ENCODE measurements at regions not wholly inside any gene's neighbourhood (a gene's known extent, or its start where the extent isn't known, plus 50 kb on each side); places are given as distances from the start of the nearest gene placed in this dataset.
"Not testable (repeated sequence)": the region's sequence is repeated elsewhere in the genome, so short reads cannot be mapped to it uniquely, and the experiment has no call there.

DNA sequence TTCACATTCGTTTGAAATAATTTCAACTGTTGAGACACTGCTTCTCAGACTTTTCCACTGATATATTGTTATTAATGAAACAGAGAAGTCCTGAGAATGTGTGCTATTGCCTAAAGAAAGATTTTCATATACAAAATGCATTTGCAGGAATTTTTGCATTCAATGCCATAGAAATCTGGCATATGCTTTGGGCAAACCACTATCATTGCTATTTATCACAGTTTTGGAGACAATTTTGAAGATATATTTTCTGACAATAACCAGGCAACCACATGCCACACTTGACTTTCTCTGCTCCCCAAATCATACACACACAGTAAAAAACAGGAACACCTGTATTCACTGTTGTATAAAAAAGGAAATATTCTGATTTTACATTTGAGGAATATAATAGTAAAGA is 1303.7 kb upstream of the IGFBP7 start:
- DNase-seq (ENCODE audit: low read depth in 1 of 2, low spot score in 1 of 2) = no peak

DNA sequence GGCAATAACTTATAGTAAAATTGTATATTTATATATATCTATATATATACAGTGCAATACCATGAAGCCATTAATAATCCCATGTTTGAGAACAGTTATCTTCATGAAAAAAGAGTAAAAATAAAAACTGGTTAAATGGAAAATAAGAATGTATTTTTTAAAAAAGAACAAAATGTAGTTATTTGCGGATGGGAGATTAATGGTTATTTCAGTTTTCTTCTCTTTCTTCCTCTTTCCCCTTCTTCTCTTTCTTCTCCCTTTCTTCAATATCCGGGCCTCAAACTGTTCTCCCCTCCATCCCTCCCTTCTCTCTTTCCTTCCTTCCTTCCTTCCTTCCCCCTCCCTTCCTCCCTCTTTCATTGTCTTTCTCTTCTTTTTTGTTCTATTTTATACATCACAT is 1301.7 kb upstream of the IGFBP7 start:
- DNase-seq (ENCODE audit: low read depth in 1 of 2, low spot score in 1 of 2) = no peak

DNA sequence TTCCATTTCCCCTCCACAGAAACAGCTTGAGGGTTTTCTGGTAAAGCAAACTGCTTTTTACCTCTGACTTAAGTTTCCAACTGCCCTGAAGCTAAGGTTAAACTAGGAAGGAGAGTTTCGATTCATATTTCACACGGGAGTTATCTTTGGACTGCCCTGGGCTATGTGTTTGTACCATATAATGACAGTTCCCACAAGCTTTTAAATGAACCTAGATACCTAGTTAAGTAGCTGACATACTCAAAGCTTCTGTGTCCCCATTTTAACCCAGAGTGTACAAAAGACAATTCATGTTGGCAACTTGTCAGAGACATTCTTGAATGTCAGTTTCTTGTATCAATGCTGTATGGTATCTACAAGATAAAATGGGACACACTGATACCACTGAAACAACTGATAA is 1296.6 kb upstream of the IGFBP7 start:
- DNase-seq (ENCODE audit: low read depth in 1 of 2, low spot score in 1 of 2) = no peak

DNA sequence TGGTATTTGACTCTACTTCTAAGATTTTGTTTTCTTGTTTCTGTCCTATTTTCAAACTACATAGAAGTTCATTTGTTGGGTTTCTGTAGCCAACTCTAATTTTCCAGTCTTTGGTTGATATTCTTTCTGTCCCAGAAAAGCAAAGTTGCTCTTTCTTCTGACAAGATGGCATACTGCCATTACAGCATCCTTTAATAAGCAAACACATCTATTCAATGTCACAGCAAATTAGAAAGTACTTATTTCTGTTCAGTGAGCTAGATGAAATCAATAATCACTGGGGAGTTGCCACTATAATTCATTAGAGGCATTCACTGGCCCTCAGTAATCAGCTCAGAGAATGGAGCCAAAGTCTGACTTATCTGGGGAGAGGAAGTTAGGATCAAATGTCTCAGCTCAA is 1258.0 kb upstream of the IGFBP7 start:
- no peak for DNase-seq (ENCODE audit: low read depth in 1 of 2, low spot score in 1 of 2)

DNA sequence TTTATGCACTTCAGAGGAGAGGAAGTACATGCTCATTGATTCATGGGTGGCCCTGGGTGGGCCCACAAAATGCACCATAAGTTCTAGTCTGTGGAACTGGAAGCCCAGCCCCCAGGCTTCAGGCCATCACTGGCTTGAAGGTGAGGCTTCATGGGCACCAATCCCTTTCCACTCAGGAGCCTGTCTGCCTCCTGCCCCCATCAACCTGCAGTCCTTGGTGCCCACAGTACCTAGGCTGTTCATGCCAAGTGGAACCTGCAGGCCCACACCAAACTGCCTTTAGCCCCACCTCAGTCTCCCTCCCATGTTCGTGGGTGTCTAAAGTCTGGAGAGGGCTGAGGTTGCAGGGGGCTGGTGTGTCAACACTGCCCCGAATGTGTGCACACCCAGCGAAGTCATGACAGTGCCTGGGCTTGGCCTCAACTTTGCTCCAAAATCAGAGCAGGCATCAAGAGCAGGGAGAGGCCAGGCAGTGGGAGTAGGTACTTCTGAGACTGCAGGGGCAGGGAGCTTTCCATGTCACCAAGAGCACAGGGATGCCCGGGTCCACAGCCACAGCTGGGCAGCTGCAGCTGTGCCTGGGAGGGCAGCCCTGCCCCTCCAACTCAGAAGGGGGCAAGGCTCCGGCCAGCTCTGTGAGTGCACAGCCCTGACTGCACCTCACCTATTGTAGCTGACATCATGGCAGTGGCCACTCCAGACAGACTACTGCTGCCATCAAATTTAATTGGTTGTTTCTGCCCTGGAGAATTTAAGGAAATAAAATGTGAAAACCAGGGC is 1250.4 kb upstream of the IGFBP7 start:
- no peak for DNase-seq (ENCODE audit: low read depth in 1 of 2, low spot score in 1 of 2)

DNA sequence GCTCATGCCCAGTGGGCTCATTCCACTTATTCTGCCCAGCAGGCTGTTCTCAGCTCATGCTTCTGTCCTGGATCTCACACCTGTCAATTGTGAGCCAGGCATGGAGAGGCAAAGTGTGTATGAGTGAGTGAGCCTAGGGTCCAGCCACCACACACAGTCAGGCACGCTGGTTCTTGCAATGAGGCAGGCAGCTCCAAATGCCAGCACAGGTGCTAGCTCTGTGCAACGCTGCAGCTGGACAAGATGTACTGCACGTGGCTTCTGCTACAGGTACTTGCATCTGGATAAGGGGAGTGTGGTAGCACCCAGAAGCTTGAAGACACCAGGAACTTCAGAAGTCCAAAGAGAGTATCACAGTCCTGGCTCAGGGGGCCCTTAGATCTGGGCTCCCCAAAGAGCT is 1249.4 kb upstream of the IGFBP7 start:
- DNase-seq (ENCODE audit: low read depth in 1 of 2, low spot score in 1 of 2) = no peak

DNA sequence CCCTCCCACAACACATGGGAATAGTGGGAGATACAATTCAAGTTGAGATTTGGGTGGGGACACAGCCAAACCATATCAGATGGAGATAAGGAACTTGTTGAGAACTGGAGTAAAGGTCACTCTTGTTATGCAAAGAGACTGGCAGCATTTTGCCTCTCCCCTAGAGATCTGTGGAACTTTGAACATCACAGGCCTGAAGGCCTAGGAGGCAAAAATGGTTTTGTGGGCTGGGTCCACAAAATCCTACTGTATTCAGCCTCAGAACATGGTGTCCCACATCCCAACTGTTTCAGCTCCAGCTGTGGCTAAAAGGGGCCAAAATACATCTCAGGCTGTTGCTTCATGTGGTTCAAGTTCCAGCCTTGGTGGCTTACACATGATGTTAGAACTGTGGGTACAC is 1247.8 kb upstream of the IGFBP7 start:
- no peak for DNase-seq (ENCODE audit: low read depth in 1 of 2, low spot score in 1 of 2)

DNA sequence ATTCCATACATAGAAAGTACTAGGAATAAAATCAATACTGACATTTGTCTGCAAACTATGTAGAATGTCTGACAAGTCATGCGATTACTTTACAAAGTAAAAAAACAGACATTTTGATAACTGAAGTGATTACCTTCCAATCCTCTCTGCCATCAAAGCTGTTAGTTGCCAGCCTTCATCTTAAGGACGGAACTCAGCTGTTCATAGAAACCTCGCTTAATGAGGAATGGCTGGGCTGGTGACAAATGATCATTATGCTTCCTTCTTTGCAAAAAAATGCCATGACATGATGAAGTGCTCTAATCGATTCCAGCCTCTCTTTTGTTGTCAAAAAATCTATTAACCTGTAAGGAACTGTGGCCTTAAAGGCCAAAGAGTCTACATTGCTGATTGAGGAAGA is 1214.9 kb upstream of the IGFBP7 start:
- no peak for DNase-seq (ENCODE audit: low read depth in 1 of 2, low spot score in 1 of 2)

DNA sequence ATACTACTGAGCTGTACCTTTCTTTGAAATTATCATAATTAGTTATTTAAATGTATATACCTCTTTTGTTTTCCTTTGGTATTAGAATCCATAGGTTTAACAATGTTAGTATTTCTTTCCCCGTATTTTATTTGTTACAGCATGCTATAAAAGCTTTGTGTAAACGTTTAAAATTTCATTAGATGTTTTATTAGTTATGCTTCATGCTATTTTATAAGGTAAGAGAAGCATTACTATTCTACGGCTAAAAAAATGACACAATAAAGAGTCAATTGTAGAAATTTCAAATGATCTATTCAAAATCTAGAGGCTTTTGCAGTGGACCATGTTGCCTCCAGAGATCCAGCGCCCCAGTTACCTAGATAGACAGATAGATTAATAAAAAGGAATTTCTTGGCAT is 1203.3 kb upstream of the IGFBP7 start:
- no peak for DNase-seq (ENCODE audit: low read depth in 1 of 2, low spot score in 1 of 2)

DNA sequence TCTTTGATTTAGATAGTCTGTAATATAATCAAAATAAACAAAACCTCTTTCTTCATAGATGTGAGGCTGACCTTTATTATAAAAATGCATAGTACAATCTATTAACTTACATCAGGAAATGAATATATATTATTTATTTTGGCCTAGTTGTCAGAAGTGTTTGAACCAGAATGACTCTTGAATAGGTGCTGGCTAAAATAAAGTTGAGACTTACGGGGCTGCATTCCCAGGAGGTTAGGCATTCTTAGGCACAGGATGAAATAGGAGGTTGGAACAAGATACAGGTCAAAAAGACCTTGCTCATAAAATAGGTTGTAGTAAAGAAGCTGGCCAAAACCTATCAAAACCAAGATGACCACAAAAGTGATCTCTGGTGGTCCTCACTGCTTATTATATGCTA is 1193.3 kb upstream of the IGFBP7 start:
- no peak for DNase-seq (ENCODE audit: low read depth in 1 of 2, low spot score in 1 of 2)

DNA sequence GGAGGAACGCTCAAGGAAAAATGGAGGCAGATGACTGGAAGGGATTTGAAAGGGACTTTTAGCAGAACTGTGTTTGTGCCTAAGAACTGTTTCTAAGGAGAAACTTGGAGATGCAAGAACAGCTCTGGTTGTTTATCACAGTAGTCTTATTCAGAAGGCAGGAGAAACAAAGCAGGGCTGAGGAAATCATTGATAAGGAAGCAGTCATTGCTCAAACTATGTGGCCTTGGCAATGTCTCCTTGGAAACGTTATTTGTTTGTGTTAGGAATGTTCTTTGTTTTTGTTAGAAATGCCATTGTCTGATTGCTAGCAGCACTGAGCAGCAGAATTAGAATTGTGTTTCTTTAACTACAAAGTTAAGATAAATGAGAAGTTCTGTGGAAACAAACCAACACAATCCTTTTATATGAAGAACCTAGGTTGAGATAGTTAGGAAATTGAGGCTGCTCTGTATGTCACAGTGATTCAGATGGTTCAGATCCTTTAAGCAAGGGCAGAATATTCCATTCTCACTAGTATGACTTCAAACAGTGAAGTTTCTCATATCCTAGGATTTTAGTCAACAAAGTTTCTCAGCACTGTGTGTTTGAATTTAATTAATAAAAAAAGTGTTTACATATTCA is 1191.3 kb upstream of the IGFBP7 start:
- no peak for DNase-seq (ENCODE audit: low read depth in 1 of 2, low spot score in 1 of 2)

DNA sequence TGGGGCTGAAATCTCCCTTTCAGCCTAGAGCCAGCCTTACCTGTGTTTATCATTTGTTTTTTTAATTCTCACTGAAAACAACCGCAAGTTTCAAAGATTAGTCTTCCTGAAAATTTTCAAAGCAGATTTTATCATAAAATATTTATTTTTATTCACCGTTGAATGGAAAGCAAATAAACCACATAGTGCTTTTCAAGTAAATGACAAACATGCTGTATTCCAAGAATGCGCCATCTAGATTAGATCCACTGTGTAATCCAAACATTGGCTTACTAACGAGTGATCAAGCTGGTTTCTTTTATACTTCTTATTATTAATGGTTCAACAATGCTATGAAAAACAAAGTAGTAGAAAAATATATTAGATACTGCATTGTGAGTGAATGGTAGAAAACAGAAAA is 1176.2 kb upstream of the IGFBP7 start:
- DNase-seq (ENCODE audit: low read depth in 1 of 2, low spot score in 1 of 2) = no peak

DNA sequence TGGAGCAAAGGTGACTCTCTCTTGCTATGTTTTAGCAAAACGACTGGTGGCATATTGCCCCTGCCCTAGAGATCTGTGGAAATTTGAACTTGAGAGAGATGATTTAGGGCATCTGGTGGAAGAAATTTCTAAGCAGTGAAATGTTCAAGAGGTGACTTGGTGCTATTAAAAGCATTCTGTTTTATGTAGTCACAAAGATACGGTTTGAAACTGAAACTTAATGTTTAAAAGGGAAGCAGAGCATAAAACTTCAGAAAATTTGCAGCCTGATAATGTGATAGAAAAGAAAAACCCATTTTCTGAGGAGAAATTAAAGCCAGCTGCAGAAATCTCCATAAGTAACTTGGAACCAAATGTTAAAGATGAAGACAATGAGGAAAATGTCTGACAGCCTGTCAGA is 1170.7 kb upstream of the IGFBP7 start:
- not testable (repeated sequence) for DNase-seq (ENCODE audit: low read depth in 1 of 2, low spot score in 1 of 2)

DNA sequence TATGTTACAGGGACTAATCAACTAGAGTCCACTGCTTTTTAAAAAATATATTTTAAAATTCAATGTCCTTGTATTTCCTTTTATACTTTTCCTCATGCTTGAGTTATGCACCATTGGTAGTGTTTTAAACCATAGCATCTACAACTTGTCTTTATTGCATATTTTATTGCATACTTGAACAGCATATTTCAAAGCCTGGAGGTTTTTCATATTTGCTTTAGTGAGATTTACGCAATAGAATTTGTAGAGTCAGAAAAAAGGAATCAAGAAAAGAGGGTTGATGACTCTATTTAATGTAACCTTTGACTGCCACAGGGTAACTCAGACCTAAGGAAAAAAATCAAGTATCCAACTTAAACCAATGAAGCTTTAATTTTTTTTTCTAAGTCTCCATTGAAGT is 1165.7 kb upstream of the IGFBP7 start:
- DNase-seq (ENCODE audit: low read depth in 1 of 2, low spot score in 1 of 2) = no peak

DNA sequence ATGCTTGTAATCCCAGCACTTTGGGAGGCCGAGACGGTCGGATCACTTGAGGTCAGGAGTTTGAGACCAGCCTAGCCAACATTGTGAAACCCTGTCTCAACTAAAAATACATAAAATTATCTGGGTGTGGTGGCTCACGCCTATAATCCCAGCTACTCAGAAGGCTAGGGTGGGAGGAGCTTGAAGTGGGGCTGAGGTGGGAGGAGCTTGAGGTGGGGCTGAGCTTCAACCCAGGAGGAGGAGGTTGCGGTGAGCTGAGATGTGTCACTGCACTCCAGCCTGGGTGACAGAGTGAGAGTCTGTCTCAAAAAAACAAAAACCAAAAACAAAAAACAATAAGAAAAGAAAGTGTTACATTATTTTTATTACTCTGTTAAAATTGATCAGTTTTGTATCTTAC is 1164.4 kb upstream of the IGFBP7 start:
- DNase-seq (ENCODE audit: low read depth in 1 of 2, low spot score in 1 of 2) = no peak

DNA sequence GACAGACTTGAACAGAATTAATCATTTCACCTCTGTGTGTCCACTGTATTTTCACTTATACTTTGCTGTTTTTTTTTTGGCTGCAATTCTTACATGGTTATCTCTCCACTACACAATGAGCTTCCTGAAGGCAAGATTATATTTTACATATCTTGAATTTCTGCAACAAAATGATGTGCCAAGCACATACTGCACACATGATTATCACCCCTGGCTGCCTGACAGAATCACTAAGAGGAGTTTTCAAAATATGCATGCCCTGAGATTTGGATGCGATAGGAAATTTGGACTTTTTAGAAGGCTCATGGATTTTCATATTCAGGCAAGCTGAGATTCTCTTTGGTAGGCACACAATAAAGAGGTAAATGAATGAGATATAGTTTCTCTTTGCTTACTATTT is 1162.1 kb upstream of the IGFBP7 start:
- DNase-seq (ENCODE audit: low read depth in 1 of 2, low spot score in 1 of 2) = no peak

DNA sequence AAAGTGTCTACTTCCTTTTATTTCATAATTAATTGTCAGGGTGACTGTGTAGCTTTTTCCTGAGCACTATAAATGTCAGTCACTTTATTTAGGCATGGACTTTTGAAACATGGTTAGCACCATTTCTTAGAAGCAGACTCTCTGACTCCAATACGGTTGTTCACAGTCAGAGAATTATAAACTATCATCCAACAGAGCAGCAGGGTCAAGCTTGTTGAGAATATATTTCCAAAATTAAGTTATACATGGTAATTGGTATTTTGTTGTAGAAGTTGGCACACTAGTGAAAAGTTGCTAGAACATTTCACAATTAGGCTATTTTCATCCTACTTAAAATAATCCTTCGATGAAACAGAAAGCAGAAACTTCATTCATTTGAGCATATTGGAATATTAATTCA is 1155.5 kb upstream of the IGFBP7 start:
- no peak for DNase-seq (ENCODE audit: low read depth in 1 of 2, low spot score in 1 of 2)

DNA sequence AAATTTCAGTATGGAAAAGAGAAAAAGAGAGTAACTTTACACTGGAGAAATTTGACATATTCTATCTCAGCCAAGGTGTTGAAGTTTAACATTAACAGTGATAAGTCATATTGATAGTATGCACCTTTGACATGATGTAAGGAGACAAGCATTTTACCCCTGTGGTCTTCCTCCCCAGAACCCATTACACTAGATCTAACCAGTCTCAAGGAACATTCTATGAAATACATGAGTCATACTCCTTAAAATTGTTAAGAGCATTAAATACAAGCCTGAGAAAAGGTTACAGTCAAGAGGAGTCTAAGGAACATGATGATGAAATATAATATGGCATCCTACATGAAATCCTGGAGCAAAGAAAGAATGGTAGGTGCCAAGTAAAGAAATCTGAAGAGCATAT is 1151.3 kb upstream of the IGFBP7 start:
- no peak for DNase-seq (ENCODE audit: low read depth in 1 of 2, low spot score in 1 of 2)

DNA sequence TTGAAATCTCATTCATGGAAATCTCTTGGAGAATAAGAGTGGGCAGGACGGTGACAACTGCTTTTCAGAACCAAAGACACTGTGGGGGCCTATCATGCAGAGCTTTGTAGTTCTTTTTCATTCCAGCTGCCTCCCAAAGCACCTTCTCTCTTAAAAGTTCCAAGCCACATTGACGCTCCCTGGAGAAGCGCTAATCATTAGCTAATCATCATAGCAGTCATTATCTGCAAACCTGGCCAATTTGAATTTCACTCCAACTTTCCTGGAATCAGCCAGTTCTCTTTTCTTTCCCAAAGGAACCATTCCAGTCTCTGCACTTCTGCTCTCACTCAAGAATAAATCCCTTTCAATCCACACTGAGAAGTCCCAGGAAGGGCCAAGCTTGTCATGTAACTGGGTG is 1144.1 kb upstream of the IGFBP7 start:
- DNase-seq (ENCODE audit: low read depth in 1 of 2, low spot score in 1 of 2) = no peak

DNA sequence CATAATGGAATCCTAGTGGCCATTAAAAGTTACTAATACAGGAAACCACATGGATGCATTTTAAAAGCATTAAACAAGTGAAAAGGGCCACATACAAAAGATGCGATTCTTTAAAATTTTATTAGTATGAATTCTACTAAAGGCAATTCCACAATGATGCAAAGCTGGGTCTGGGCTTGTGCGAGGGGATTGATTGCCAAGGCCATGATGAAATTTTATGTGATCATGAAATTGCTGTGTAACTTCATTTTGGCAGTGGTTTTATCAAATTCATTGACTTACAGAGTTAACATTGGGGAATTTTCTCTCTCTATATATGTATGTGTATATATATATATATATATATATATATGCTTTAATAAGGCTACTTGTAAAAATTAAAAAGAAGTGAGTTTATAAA is 1142.5 kb upstream of the IGFBP7 start:
- no peak for DNase-seq (ENCODE audit: low read depth in 1 of 2, low spot score in 1 of 2)

DNA sequence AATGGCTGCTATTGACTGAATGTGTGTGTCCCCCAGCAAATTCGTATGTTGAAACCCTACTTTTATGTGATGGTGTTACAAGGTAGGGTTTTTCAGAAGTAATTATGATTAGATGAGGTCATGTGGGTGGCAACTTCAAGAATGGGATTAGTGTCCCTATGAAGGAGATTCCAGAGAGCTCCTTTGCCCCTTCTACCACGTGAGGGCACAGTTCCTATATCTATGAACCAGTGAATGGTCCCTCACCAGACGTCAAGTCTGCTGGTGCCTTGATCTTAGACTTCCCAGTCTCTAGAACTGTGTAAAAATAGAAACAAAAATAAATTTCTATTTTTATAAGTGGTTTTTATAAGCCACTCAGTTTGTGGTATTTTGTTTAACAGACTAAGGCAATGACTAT is 1137.6 kb upstream of the IGFBP7 start:
- DNase-seq (ENCODE audit: low read depth in 1 of 2, low spot score in 1 of 2) = no peak

DNA sequence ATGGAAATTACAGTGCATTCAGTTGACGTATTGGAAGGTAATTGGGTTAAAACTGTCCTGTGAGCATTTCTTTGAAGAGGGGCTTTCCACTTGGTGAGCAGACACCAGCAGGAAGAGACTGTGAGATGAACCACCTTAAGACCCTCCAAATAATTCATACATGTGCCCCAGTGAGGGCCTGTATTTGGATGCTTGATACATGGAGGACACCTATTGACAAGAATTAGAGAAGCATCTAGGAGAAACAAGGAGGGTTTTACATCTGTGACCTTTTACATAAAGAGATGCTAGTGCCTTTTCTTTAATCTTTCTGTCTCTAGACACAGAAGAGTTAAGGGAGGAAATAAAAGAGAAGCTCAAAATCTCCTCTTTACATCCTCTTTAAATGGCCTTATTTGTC is 1115.3 kb upstream of the IGFBP7 start:
- DNase-seq (ENCODE audit: low read depth in 1 of 2, low spot score in 1 of 2) = no peak

DNA sequence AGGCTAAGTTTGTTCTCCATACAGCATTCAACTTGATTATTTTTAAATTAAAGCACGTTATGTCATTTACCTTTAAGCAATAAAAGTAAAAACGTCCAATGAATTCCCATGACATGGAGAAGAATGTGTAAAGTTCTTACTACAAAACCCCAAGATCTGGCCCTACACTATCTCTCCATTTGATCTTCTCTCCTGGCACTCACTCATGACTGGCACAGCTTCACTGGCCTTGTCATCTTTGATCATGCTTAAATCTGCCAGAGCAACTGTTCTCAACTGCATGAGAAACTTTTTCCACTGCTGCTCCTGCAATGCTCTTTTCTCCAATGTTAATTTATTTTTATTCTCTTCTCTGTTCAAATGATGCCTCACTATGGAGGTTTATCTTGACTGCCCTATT is 1109.0 kb upstream of the IGFBP7 start:
- DNase-seq (ENCODE audit: low read depth in 1 of 2, low spot score in 1 of 2) = no peak

Measured in stimulated activated CD4-positive, alpha-beta T cell treated with anti-CD3 and anti-CD28 coated beads, Interleukin-15, amount 100 ng/mL, for 1 hour (primary cell).